ENCODE measurements at regions not wholly inside any gene's neighbourhood (a gene's known extent, or its start where the extent isn't known, plus 50 kb on each side); places are given as distances from the start of the nearest gene placed in this dataset.

- TF ChIP-seq, protein P1, sequence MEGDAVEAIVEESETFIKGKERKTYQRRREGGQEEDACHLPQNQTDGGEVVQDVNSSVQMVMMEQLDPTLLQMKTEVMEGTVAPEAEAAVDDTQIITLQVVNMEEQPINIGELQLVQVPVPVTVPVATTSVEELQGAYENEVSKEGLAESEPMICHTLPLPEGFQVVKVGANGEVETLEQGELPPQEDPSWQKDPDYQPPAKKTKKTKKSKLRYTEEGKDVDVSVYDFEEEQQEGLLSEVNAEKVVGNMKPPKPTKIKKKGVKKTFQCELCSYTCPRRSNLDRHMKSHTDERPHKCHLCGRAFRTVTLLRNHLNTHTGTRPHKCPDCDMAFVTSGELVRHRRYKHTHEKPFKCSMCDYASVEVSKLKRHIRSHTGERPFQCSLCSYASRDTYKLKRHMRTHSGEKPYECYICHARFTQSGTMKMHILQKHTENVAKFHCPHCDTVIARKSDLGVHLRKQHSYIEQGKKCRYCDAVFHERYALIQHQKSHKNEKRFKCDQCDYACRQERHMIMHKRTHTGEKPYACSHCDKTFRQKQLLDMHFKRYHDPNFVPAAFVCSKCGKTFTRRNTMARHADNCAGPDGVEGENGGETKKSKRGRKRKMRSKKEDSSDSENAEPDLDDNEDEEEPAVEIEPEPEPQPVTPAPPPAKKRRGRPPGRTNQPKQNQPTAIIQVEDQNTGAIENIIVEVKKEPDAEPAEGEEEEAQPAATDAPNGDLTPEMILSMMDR (conservative IDR thresholded peaks at IDR 0.05; ENCODE audit: low read depth, low read length), result no peak
- no peak for TF ChIP-seq EZH2 (IDR thresholded peaks at IDR 0.05; ENCODE audit: borderline replicate concordance, low read depth, low read length, poor library complexity, severe bottlenecking)
Observed at GRCh38 chr9:82819260-82819659, 243.7 kb downstream of the RASEF start.

Measured in A673 (cell line).